SK-N-SH (cell line): ENCODE measurements at regions not wholly inside any gene's neighbourhood (a gene's known extent, or its start where the extent isn't known, plus 50 kb on each side); places are given as distances from the start of the nearest gene placed in this dataset.

Experiments
- CTCF ChIA-PET: fragments of 300-600, 350-600 bp; formaldehyde crosslinking; extraction: SDS; loops from one replicate; lab custom pipeline; 2021; lab: Yijun Ruan, JAX
- POLR2A ChIA-PET: fragments of 350-600 bp; sonication (Branson Sonifier 250); formaldehyde crosslinking; extraction: SDS; loops from one replicate; lab custom pipeline; 2020; ENCODE audit warnings: antibody characterized with exemption, inconsistent platforms; lab: Yijun Ruan, JAX
- DNase-seq: peaks from one replicate; pipeline ENCODE4 v3.0.0; 2012
- H2AFZ ChIP-seq: fragments of 200-600 bp; sonication (generic); 2 replicates; pipeline ENCODE4 v1.8.1; 2016; ENCODE audit warnings: antibody characterized with exemption, mild to moderate bottlenecking, low read depth
- H3F3A ChIP-seq: fragments of 200-600 bp; sonication (generic); replicated peaks from 2 replicates; pipeline ENCODE3; 2016; ENCODE audit warnings: antibody characterized with exemption, mild to moderate bottlenecking; ENCODE audit not compliant: insufficient read depth
- H3K27ac ChIP-seq, 2 experiments: fragments of 200-500 bp in 1 of 2; fragments of 200-600 bp in 1 of 2; sonication (Bioruptor generic) in 1 of 2; sonication (generic), shearing (Covaris generic) in 1 of 2; 2 replicates each; pipeline versions ENCODE4 v1.5.1 to v1.6.1; 2014 to 2016; ENCODE audit warnings: low read depth in 2 of 2, inconsistent platforms in 1 of 2, low read length in 1 of 2, mild to moderate bottlenecking in 1 of 2, mixed read lengths in 1 of 2
- H3K27me3 ChIP-seq: fragments of 200-600 bp; sonication (generic), shearing (Covaris generic); 2 replicates; pipeline ENCODE4 v1.6.1; 2016; ENCODE audit warnings: mixed run types; ENCODE audit not compliant: insufficient read depth
- H3K36me3 ChIP-seq, 2 experiments: fragments of 200-500 bp in 1 of 2; fragments of 200-600 bp in 1 of 2; sonication (Bioruptor generic) in 1 of 2; sonication (generic) in 1 of 2; replicated peaks in 1 of 2; 2 replicates each; pipeline versions ENCODE3 to v1.5.1; 2014 to 2016; ENCODE audit warnings: low read length in 1 of 2, mild to moderate bottlenecking in 1 of 2; ENCODE audit not compliant: insufficient read depth in 2 of 2, control insufficient read depth in 1 of 2
- H3K4me1 ChIP-seq, 2 experiments: fragments of 200-500 bp in 1 of 2; fragments of 200-600 bp in 1 of 2; sonication (Bioruptor generic) in 1 of 2; sonication (generic), shearing (Covaris generic) in 1 of 2; 2 replicates each; pipeline versions ENCODE4 v1.5.1 to v1.6.1; 2014 to 2016; ENCODE audit warnings: low read depth in 1 of 2, low read length in 1 of 2, mixed run types in 1 of 2; ENCODE audit not compliant: insufficient read depth in 2 of 2, control insufficient read depth in 1 of 2
- H3K4me2 ChIP-seq: fragments of 200-600 bp; sonication (generic), shearing (Covaris generic); 2 replicates; pipeline ENCODE4 v1.6.1; 2017; ENCODE audit warnings: mixed run types
- H3K4me3 ChIP-seq, 2 experiments: fragments of 200-500 bp in 1 of 2; fragments of 200-600 bp in 1 of 2; sonication (Bioruptor generic) in 1 of 2; sonication (generic), shearing (Covaris generic) in 1 of 2; 2 replicates each; pipeline versions ENCODE4 v1.5.1 to v1.8.1; 2014 to 2016; ENCODE audit warnings: low read depth in 2 of 2, inconsistent platforms in 1 of 2, low read length in 1 of 2, mild to moderate bottlenecking in 1 of 2, mixed read lengths in 1 of 2, moderate library complexity in 1 of 2
- H3K79me2 ChIP-seq: fragments of 200-600 bp; sonication (generic); 2 replicates; pipeline ENCODE4 v1.8.1; 2017; ENCODE audit warnings: mild to moderate bottlenecking; ENCODE audit not compliant: insufficient read depth
- H3K9ac ChIP-seq: fragments of 200-600 bp; sonication (generic); 2 replicates; pipeline ENCODE4 v1.6.1; 2017; ENCODE audit warnings: mixed run types
- H3K9me2 ChIP-seq: fragments of 200-600 bp; sonication (generic); 2 replicates; pipeline ENCODE4 v1.6.1; 2017; ENCODE audit warnings: mixed run types
- H3K9me3 ChIP-seq: fragments of 200-600 bp; sonication (generic); 2 replicates; pipeline ENCODE4 v1.6.1; 2017; ENCODE audit warnings: mixed run types, mild to moderate bottlenecking, moderate library complexity
- H4K20me1 ChIP-seq: fragments of 200-600 bp; sonication (generic); 2 replicates; pipeline ENCODE4 v1.6.1; 2017; ENCODE audit warnings: mild to moderate bottlenecking, mixed run types; ENCODE audit not compliant: insufficient read depth
- CTCF ChIP-seq: fragments of 200-600 bp; sonication (generic); IDR thresholded peaks from 2 replicates; pipeline ENCODE4 v1.6.1; 2017; ENCODE audit warnings: antibody characterized with exemption, mild to moderate bottlenecking, moderate library complexity
- EP300 ChIP-seq, 2 experiments: IDR thresholded peaks; 2 replicates each; pipeline versions ENCODE4 v1.4.0 to v1.6.1; 2012; ENCODE audit warnings: borderline replicate concordance in 1 of 2, low read depth in 1 of 2, low read length in 1 of 2
- FOXJ3 ChIP-seq: sonication (generic); formaldehyde crosslinking; IDR thresholded peaks from 2 replicates; pipeline ENCODE4 v1.5.1; 2020; ENCODE audit warnings: mild to moderate bottlenecking, missing genetic modification reagents
- JUND ChIP-seq: IDR thresholded peaks from 2 replicates; pipeline ENCODE4 v1.4.0; 2012
- MEF2A ChIP-seq: IDR thresholded peaks from 2 replicates; pipeline ENCODE4 v1.4.0; 2012; ENCODE audit warnings: low read depth, borderline replicate concordance
- MXI1 ChIP-seq: IDR thresholded peaks from 2 replicates; pipeline ENCODE4 v1.6.1; 2012; ENCODE audit warnings: mild to moderate bottlenecking, low read depth, low read length, improper control_type of control experiment
- NRF1 ChIP-seq: IDR thresholded peaks from 2 replicates; pipeline ENCODE4 v1.6.1; 2012; ENCODE audit warnings: low read depth, mild to moderate bottlenecking, low read length
- POLR2AphosphoS5 ChIP-seq: IDR thresholded peaks from 2 replicates; pipeline ENCODE4 v1.6.1; 2012; ENCODE audit warnings: low read depth, low read length
- RAD21 ChIP-seq: IDR thresholded peaks from 2 replicates; pipeline ENCODE4 v1.6.1; 2012; ENCODE audit warnings: mild to moderate bottlenecking, low read length
- RCOR1 ChIP-seq: fragments of 150-350 bp; IDR thresholded peaks from 2 replicates; pipeline ENCODE4 v1.6.1; 2017; ENCODE audit warnings: antibody characterized with exemption, low read length
- REST ChIP-seq: IDR thresholded peaks from 2 replicates; pipeline ENCODE4 v1.6.1; 2012; ENCODE audit warnings: mild to moderate bottlenecking, low read depth, low read length, moderate library complexity
- SIN3A ChIP-seq: IDR thresholded peaks from 2 replicates; pipeline ENCODE4 v1.6.1; 2012; ENCODE audit warnings: low read depth, mild to moderate bottlenecking, low read length, moderate library complexity, borderline replicate concordance
- SMC3 ChIP-seq: IDR thresholded peaks from 2 replicates; pipeline ENCODE4 v1.6.1; 2012; ENCODE audit warnings: low read depth, low read length, improper control_type of control experiment
- TCF12 ChIP-seq: IDR thresholded peaks from 2 replicates; pipeline ENCODE4 v1.4.0; 2012
- WGBS: methylation state at CpG from one replicate; pipeline ENCODE4 v1.1.6; 2017; ENCODE audit warnings: low lambda C conversion rate; 5-methylcytosine and 5-hydroxymethylcytosine counted together
- TF ChIP-seq, protein P1 (sequence below): IDR thresholded peaks from 2 replicates; pipeline ENCODE4 v1.4.0; 2012; ENCODE audit warnings: low read depth, borderline replicate concordance

GRCh38 chr12:107610021-107610859 lies 75.4 kb upstream of the PWP1 start:
- Histone ChIP-seq H3K36me3 (no peaks in the 10 kb centered on the region), H3K4me2 (no peak overlapping the region), H3K9me2 (no peaks in the 10 kb centered on the region), H3K27ac (no peak overlapping the region), H3K4me3 (no peak overlapping the region; a peak in 1 of 4 replicates), H3K9ac (no peak overlapping the region), H2AFZ (no peak overlapping the region), H3K9me3 (no peaks in the 10 kb centered on the region), H4K20me1 (no peaks in the 10 kb centered on the region), H3K79me2 (no peaks in the 10 kb centered on the region), H3K27me3 (no peaks in the 10 kb centered on the region), H3K4me1 (peaks cover 0 to 5% of the 10 kb centered on the region in 2 experiments; a peak in 1 of 4 replicates), H3F3A (no peaks in the 10 kb centered on the region)
- CTCF ChIA-PET = interaction anchor here (0.6 to 19.3 kb wide), 20 partner anchors 8 to 531 kb away, joined by 3 to 361 read pairs (median 4); no protein-coding TSS in a partner anchor
- WGBS = 61% methylated on average over 20 of the region's 20 CpGs
- TF ChIP-seq POLR2AphosphoS5 = no peak
- TF ChIP-seq NRF1 = no peak
- peak; percentile 81 for TF ChIP-seq RAD21
- peak; percentile 80 for TF ChIP-seq CTCF
- TF ChIP-seq SMC3 = peak; percentile 46; the same call in 1 of the 2 replicates
- DNase-seq = peak; percentile 71
- POLR2A ChIA-PET = interaction anchor here (0.6 kb wide), 1 partner anchor 652 kb away, joined by 3 read pairs; no protein-coding TSS in a partner anchor

- Histone ChIP-seq H3K36me3 (no peaks in the 10 kb centered on the region), H3F3A (no peaks in the 10 kb centered on the region), H3K4me1 (peaks cover 0 to 5% of the 10 kb centered on the region in 2 experiments; a peak in 1 of 4 replicates), H3K79me2 (no peaks in the 10 kb centered on the region), H3K27ac (no peak overlapping the region), H3K9ac (no peak overlapping the region), H2AFZ (no peak overlapping the region), H3K9me2 (no peaks in the 10 kb centered on the region), H3K27me3 (no peaks in the 10 kb centered on the region), H4K20me1 (no peaks in the 10 kb centered on the region), H3K9me3 (no peaks in the 10 kb centered on the region)
- WGBS = 71% methylated on average over 19 of the region's 19 CpGs
- no peak for DNase-seq
- POLR2A ChIA-PET = no interaction called here
- TF ChIP-seq MEF2A (no peak), MXI1 (no peak), JUND (no peak), RCOR1 (no peak), TCF12 (no peak), FOXJ3 (no peak), EP300 (IDR thresholded peaks at IDR 0.05; ENCODE audit: borderline replicate concordance in 1 of 2, low read depth in 1 of 2, low read length in 1 of 2) (no peak), SIN3A (no peak), POLR2AphosphoS5 (no peak), REST (no peak)
- TF ChIP-seq, protein P1, sequence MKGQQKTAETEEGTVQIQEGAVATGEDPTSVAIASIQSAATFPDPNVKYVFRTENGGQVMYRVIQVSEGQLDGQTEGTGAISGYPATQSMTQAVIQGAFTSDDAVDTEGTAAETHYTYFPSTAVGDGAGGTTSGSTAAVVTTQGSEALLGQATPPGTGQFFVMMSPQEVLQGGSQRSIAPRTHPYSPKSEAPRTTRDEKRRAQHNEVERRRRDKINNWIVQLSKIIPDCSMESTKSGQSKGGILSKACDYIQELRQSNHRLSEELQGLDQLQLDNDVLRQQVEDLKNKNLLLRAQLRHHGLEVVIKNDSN = no peak
- TF ChIP-seq, all 33 proteins: peak for 0
- Histone ChIP-seq H3K4me2 (no peak overlapping the region), H3K4me3 (no peak overlapping the region)
- CTCF ChIA-PET = interaction anchor here (0.8 to 19.3 kb wide), 3 partner anchors 8 to 481 kb away, joined by 3 to 361 read pairs (median 19); no protein-coding TSS in a partner anchor
Observed at GRCh38 chr12:107612508-107612907, 73.1 kb upstream of the PWP1 start.
